ENCODE measurements at regions not wholly inside any gene's neighbourhood (a gene's known extent, or its start where the extent isn't known, plus 50 kb on each side); places are given as distances from the start of the nearest gene placed in this dataset.

- intact Hi-C loops (cut with micrococcal nuclease), result no loop called here
- Mint-ChIP-seq H3K36me3 (no peaks in the 10 kb centered on the region), H3K4me1 (no peaks in the 10 kb centered on the region)
These were observed 134.1 kb upstream of the PRLR start for GRCh38 chr5:35364350-35364749.

GRCh38 chr5:35363387-35363965 lies 133.2 kb upstream of the PRLR start:
- ATAC-seq, result no peak
- WGBS (ENCODE audit: insufficient coverage), result 69% methylated on average over 3 of the region's 4 CpGs
- no peak for TF ChIP-seq CTCF (IDR thresholded peaks at IDR 0.05)

More at GRCh38 chr5:35364350-35364749, 134.1 kb upstream of the PRLR start:
- H3K27me3 Mint-ChIP-seq (ENCODE audit: low read depth in 2 of 2), result no peaks in the 10 kb centered on the region
- TF ChIP-seq CTCF (IDR thresholded peaks at IDR 0.05), result no peak
- H3K9me3 Mint-ChIP-seq, result peaks cover 0 to 8% of the 10 kb centered on the region in 2 donors
- ATAC-seq (no peak), DNase-seq (no peak)
- H3K27ac ChIP-seq (ENCODE audit: low read length), result no peak overlapping the region
- H3K27ac Mint-ChIP-seq, result no peak overlapping the region
- no peaks in the 10 kb centered on the region for H3K36me3 ChIP-seq (ENCODE audit: control insufficient read depth, insufficient read depth, low read length)
- H3K27me3 ChIP-seq (ENCODE audit: control insufficient read depth, insufficient read depth, low read length), result no peaks in the 10 kb centered on the region
- no peaks in the 10 kb centered on the region for H3K4me1 ChIP-seq (ENCODE audit: control insufficient read depth, insufficient read depth, low read length)
- H3K4me3 ChIP-seq (ENCODE audit: low read length), result no peak overlapping the region
- WGBS (ENCODE audit: insufficient coverage), result 70% methylated on average over 2 of the region's 2 CpGs
- H3K4me3 Mint-ChIP-seq, result no peak overlapping the region
- H3K9me3 ChIP-seq (ENCODE audit: control insufficient read depth, insufficient read depth, low read length), result no peaks in the 10 kb centered on the region

GRCh38 chr5:35362772-35363171 lies 132.5 kb upstream of the PRLR start:
- no peak overlapping the region for H3K4me3 Mint-ChIP-seq
- TF ChIP-seq CTCF (IDR thresholded peaks at IDR 0.05), result no peak
- H3K4me1 ChIP-seq (ENCODE audit: control insufficient read depth, insufficient read depth, low read length), result no peaks in the 10 kb centered on the region
- DNase-seq (no peak), ATAC-seq (no peak)
- no peaks in the 10 kb centered on the region for H3K27me3 ChIP-seq (ENCODE audit: control insufficient read depth, insufficient read depth, low read length)
- intact Hi-C loops (cut with micrococcal nuclease), result no loop called here
- no peak overlapping the region for H3K27ac ChIP-seq (ENCODE audit: low read length)
- peaks cover 0 to 8% of the 10 kb centered on the region in 2 donors for H3K9me3 Mint-ChIP-seq
- H3K36me3 Mint-ChIP-seq, result no peaks in the 10 kb centered on the region
- no peaks in the 10 kb centered on the region for H3K4me1 Mint-ChIP-seq
- H3K9me3 ChIP-seq (ENCODE audit: control insufficient read depth, insufficient read depth, low read length), result no peaks in the 10 kb centered on the region
- H3K4me3 ChIP-seq (ENCODE audit: low read length), result no peak overlapping the region
- no peak overlapping the region for H3K27ac Mint-ChIP-seq
- no peaks in the 10 kb centered on the region for H3K36me3 ChIP-seq (ENCODE audit: control insufficient read depth, insufficient read depth, low read length)
- WGBS (ENCODE audit: insufficient coverage), result 90% methylated on average over 2 of the region's 2 CpGs
- H3K27me3 Mint-ChIP-seq (ENCODE audit: low read depth in 2 of 2), result no peaks in the 10 kb centered on the region

More at GRCh38 chr5:35363387-35363965, 133.2 kb upstream of the PRLR start:
- Mint-ChIP-seq H3K36me3 (no peaks in the 10 kb centered on the region), H3K27me3 (ENCODE audit: low read depth in 2 of 2) (no peaks in the 10 kb centered on the region), H3K4me3 (no peak overlapping the region), H3K4me1 (no peaks in the 10 kb centered on the region), H3K27ac (no peak overlapping the region), H3K9me3 (peaks cover 0 to 8% of the 10 kb centered on the region in 2 donors)
- Histone ChIP-seq H3K4me1 (ENCODE audit: control insufficient read depth, insufficient read depth, low read length) (no peaks in the 10 kb centered on the region), H3K9me3 (ENCODE audit: control insufficient read depth, insufficient read depth, low read length) (no peaks in the 10 kb centered on the region), H3K36me3 (ENCODE audit: control insufficient read depth, insufficient read depth, low read length) (no peaks in the 10 kb centered on the region), H3K4me3 (ENCODE audit: low read length) (no peak overlapping the region), H3K27me3 (ENCODE audit: control insufficient read depth, insufficient read depth, low read length) (no peaks in the 10 kb centered on the region), H3K27ac (ENCODE audit: low read length) (no peak overlapping the region)
- intact Hi-C loops (cut with micrococcal nuclease), result no loop called here
- no peak for DNase-seq

- Histone ChIP-seq H3K4me3 (ENCODE audit: low read length) (no peak overlapping the region), H3K27me3 (ENCODE audit: control insufficient read depth, insufficient read depth, low read length) (no peaks in the 10 kb centered on the region), H3K36me3 (ENCODE audit: control insufficient read depth, insufficient read depth, low read length) (no peaks in the 10 kb centered on the region), H3K9me3 (ENCODE audit: control insufficient read depth, insufficient read depth, low read length) (no peaks in the 10 kb centered on the region), H3K27ac (ENCODE audit: low read length) (no peak overlapping the region), H3K4me1 (ENCODE audit: control insufficient read depth, insufficient read depth, low read length) (no peaks in the 10 kb centered on the region)
- no peak for DNase-seq
- no peak for ATAC-seq
- Mint-ChIP-seq H3K4me3 (no peak overlapping the region), H3K36me3 (no peaks in the 10 kb centered on the region), H3K27ac (no peak overlapping the region), H3K27me3 (ENCODE audit: low read depth in 2 of 2) (no peaks in the 10 kb centered on the region), H3K4me1 (no peaks in the 10 kb centered on the region), H3K9me3 (peaks cover 3 to 4% of the 10 kb centered on the region in 2 donors)
- TF ChIP-seq CTCF (IDR thresholded peaks at IDR 0.05), result no peak
- 47% methylated on average over 3 of the region's 3 CpGs for WGBS (ENCODE audit: insufficient coverage)
- intact Hi-C loops (cut with micrococcal nuclease), result no loop called here
These were observed 130.4 kb upstream of the PRLR start for GRCh38 chr5:35360671-35361070.

Measured in natural killer cell (primary cell).